NT2/D1 (cell line): ENCODE measurements at regions not wholly inside any gene's neighbourhood (a gene's known extent, or its start where the extent isn't known, plus 50 kb on each side); places are given as distances from the start of the nearest gene placed in this dataset.

Source experiments
- SUZ12 ChIP-seq: IDR thresholded peaks from 2 replicates; pipeline ENCODE4 v1.6.1; 2011; ENCODE audit not compliant: insufficient read length, insufficient read depth; ENCODE audit errors: extremely low read depth
- YY1 ChIP-seq: IDR thresholded peaks from 2 replicates; pipeline ENCODE4 v1.6.1; 2011; ENCODE audit not compliant: insufficient read length, insufficient read depth
- ZNF274 ChIP-seq: IDR thresholded peaks from 2 replicates; pipeline ENCODE4 v1.6.1; 2011; ENCODE audit warnings: mild to moderate bottlenecking, low read depth, low read length

GRCh38 chr3:21989341-21990042, 238.5 kb upstream of the ZNF385D start:
- TF ChIP-seq SUZ12, result no peak
- no peak for TF ChIP-seq YY1
- no peak for TF ChIP-seq ZNF274
